Endothelial cell (in vitro differentiated cells): ENCODE measurements at regions not wholly inside any gene's neighbourhood (a gene's known extent, or its start where the extent isn't known, plus 50 kb on each side); places are given as distances from the start of the nearest gene placed in this dataset.

ENCODE experiments used
- DNase-seq: peaks from one replicate; pipeline ENCODE4 v3.0.0; 2021; ENCODE audit warnings: low spot score
- H3K27ac Mint-ChIP-seq: one replicate; pipeline ENCODE4 v1.8.0; 2021; ENCODE audit warnings: mixed read lengths, inconsistent platforms; ENCODE audit not compliant: unreplicated experiment
- H3K27me3 Mint-ChIP-seq: one replicate; pipeline ENCODE4 v1.8.0; 2021; ENCODE audit warnings: mild to moderate bottlenecking, moderate library complexity, mixed read lengths, inconsistent platforms; ENCODE audit not compliant: unreplicated experiment
- H3K36me3 Mint-ChIP-seq: one replicate; pipeline ENCODE4 v1.8.0; 2021; ENCODE audit warnings: mild to moderate bottlenecking, low read depth, mixed read lengths, inconsistent platforms; ENCODE audit not compliant: unreplicated experiment
- H3K4me1 Mint-ChIP-seq: one replicate; pipeline ENCODE4 v1.8.0; 2021; ENCODE audit warnings: mild to moderate bottlenecking, mixed read lengths, inconsistent platforms; ENCODE audit not compliant: unreplicated experiment
- H3K4me3 Mint-ChIP-seq: one replicate; pipeline ENCODE4 v1.8.0; 2021; ENCODE audit warnings: mild to moderate bottlenecking, mixed read lengths, inconsistent platforms; ENCODE audit not compliant: unreplicated experiment
- H3K9me3 Mint-ChIP-seq: one replicate; pipeline ENCODE4 v1.8.0; 2021; ENCODE audit warnings: mixed read lengths, inconsistent platforms; ENCODE audit not compliant: unreplicated experiment
- TF ChIP-seq, protein P1 (sequence below): fragments of 200-600 bp; sonication (generic); IDR thresholded peaks from one replicate; pipeline ENCODE4 v1.5.0; 2021; ENCODE audit warnings: antibody characterized with exemption; ENCODE audit not compliant: unreplicated experiment

DNA sequence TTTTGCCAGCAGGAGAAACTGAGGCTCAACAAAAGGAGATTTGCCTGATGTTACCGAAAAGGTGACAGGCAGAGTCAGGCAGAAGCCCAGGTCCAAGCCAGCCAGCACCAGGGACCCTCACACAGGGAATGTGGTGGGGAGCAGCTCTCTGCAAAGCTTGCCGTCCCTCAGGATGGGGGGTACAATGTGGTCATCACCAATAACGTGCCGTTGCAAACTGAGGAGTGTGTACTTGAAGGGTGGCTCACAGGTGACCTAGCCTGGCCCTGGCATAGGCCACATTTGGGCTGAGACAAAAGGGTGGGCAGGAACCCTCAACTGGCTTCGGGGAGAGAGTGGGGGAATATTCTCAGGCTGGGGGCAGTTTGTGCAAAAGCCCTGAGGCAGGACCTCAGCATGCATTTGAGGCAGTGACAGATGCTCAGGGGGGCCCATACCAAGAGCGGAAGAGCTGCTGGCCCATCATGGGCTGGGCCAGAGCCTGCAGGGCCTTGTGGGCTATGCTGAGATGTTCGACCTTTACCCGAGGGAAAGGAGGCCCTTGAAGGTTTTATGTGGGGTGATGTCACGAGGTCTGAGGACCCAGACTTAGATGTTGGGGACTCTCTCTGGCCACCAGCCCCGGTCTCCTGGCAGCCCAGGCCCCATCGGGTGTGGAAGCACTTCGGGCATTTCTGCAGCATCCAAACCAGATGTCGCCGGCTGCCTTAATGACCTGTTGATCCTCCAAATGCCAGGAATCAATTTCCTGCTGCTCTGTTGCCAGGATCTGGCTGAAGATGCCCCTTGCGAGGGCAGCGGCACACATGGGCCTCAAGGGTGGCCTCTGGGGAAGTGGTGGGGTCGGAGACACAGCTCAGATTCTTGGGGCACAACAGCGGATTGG is 57.4 kb upstream of the SHISAL1 start:
- DNase-seq, result no peak
- no peak overlapping the region for H3K27ac Mint-ChIP-seq
- H3K9me3 Mint-ChIP-seq, result no peaks in the 10 kb centered on the region
- TF ChIP-seq, protein P1, sequence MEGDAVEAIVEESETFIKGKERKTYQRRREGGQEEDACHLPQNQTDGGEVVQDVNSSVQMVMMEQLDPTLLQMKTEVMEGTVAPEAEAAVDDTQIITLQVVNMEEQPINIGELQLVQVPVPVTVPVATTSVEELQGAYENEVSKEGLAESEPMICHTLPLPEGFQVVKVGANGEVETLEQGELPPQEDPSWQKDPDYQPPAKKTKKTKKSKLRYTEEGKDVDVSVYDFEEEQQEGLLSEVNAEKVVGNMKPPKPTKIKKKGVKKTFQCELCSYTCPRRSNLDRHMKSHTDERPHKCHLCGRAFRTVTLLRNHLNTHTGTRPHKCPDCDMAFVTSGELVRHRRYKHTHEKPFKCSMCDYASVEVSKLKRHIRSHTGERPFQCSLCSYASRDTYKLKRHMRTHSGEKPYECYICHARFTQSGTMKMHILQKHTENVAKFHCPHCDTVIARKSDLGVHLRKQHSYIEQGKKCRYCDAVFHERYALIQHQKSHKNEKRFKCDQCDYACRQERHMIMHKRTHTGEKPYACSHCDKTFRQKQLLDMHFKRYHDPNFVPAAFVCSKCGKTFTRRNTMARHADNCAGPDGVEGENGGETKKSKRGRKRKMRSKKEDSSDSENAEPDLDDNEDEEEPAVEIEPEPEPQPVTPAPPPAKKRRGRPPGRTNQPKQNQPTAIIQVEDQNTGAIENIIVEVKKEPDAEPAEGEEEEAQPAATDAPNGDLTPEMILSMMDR, result no peak
- H3K27me3 Mint-ChIP-seq, result peaks cover 6% of the 10 kb centered on the region
- no peak overlapping the region for H3K4me3 Mint-ChIP-seq
- H3K4me1 Mint-ChIP-seq, result no peaks in the 10 kb centered on the region
- H3K36me3 Mint-ChIP-seq, result no peaks in the 10 kb centered on the region

DNA sequence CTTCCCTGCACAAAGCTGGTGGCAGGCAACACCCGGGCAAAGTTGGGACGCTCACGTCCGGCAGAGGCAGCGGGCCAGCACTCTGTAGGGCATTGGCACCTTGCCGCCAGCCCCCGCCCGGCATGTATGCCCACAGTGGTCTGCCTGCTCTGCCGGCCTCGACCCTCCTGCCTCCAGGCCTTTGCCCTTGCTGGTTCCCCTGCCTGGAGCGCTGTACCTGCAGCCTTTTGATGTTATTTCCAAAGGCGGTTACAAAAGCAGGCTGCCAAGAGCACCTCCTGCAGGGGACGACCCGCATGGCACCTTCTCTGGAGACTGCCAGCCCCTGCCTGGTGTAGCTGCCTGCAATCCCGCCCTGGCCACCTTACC is 56.5 kb upstream of the SHISAL1 start:
- no peaks in the 10 kb centered on the region for H3K9me3 Mint-ChIP-seq
- H3K27ac Mint-ChIP-seq, result no peak overlapping the region
- peaks cover 6% of the 10 kb centered on the region for H3K27me3 Mint-ChIP-seq
- TF ChIP-seq, protein P1, result peak; percentile 55
- no peak overlapping the region for H3K4me3 Mint-ChIP-seq
- no peaks in the 10 kb centered on the region for H3K4me1 Mint-ChIP-seq
- H3K36me3 Mint-ChIP-seq, result no peaks in the 10 kb centered on the region
- DNase-seq, result peak; percentile 29

DNA sequence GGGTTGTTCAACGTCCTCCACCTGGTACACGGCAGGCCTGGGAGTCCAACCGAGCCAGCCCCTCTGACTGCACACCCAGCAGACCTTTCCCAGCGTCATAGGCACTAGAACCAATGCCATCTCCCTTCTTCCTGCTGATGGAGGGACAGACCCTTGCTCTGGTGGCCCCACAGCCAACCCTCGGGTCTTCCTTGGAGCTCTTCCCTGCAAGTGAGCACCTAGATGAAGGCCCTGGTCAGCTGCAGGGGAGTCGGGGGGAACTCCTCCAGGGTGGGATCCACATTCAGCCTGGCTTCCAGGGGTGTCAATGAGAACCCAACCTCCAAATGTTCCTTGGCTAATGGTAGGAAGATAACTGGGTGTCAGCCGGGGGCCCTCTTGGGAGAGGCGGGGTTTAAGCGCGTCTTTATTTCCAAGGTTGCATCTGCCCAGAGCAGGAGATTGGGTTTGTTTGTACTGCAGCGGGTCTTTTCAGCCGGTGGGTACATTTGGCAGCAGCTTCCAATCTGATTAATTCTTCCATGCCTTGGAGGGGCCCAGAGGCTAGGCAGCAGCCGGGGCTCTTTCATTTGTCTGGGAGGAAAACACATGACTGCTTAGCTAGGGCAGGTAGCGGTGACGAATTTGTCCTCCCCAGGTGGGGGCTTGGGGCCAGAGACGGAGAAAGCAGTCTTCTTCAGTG is 56.0 kb upstream of the SHISAL1 start:
- TF ChIP-seq, protein P1, result no peak
- H3K4me1 Mint-ChIP-seq, result no peaks in the 10 kb centered on the region
- H3K27ac Mint-ChIP-seq, result no peak overlapping the region
- no peaks in the 10 kb centered on the region for H3K9me3 Mint-ChIP-seq
- no peak overlapping the region for H3K4me3 Mint-ChIP-seq
- peaks cover 6% of the 10 kb centered on the region for H3K27me3 Mint-ChIP-seq
- no peak for DNase-seq
- H3K36me3 Mint-ChIP-seq, result no peaks in the 10 kb centered on the region

DNA sequence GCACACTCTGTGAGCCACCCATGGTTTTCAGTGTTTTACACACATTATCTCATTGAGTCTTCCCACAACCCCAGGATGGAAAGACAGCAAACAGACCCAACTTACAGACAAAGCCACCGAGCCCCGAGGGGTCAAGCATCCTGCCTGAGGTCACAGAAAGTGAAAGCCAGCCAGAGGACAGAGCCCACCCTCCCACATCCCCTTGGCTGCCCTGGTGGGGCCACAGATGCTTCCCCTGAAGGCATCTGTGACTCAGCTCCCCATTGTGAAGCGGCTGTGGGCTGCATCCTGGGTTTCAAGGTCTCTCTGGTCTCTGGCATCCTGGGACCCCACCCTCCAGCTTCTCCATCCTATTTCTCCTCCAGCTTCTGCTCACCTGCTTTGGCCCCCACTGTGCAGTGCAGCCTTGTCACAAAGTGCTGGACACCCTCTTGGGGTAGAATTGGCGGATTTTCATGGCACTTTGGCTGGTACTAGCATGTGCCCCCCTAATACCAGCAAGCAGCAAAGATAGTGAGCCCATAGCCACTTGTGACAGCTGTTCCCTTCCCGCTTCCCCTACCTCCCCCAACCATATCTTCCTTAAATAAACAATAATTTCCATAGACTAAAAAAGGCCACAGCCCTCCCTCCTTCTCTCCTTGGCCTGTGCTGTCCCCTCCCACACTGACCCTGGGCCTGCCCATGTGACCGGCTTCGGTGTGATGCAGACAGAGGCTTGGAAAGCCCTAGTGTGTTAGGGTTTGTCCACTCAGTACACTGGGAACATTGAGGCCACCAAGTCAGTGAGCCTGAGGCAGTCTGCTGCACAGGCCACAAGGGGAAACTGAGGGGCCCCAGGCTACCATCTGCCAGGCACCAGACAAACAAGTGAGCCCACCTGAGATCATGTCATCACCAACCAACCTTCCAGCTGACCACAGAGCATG is 53.9 kb upstream of the SHISAL1 start:
- H3K4me1 Mint-ChIP-seq, result no peaks in the 10 kb centered on the region
- no peak for DNase-seq
- no peak overlapping the region for H3K27ac Mint-ChIP-seq

More for the DNA sequence above, 53.9 kb upstream of the SHISAL1 start:
- TF ChIP-seq, protein P1, result no peak
- Mint-ChIP-seq H3K9me3 (no peaks in the 10 kb centered on the region), H3K4me3 (no peak overlapping the region), H3K36me3 (no peaks in the 10 kb centered on the region), H3K27me3 (peaks cover 6% of the 10 kb centered on the region)
